RWPE1 (cell line): ENCODE measurements at regions not wholly inside any gene's neighbourhood (a gene's known extent, or its start where the extent isn't known, plus 50 kb on each side); places are given as distances from the start of the nearest gene placed in this dataset.

Experiments used
- CTCF ChIA-PET: fragments of 350-600 bp; sonication (Branson Sonifier 250); formaldehyde crosslinking; extraction: SDS; loops from one replicate; lab custom pipeline; 2021; lab: Yijun Ruan, JAX
- POLR2A ChIA-PET: fragments of 400-600 bp; formaldehyde crosslinking; extraction: SDS; loops from one replicate; lab custom pipeline; 2020; ENCODE audit warnings: antibody characterized with exemption; ENCODE audit not compliant: low non-redundant PET; lab: Yijun Ruan, JAX
- DNase-seq: peaks from one replicate; pipeline ENCODE4 v3.0.0; 2012; ENCODE audit warnings: low spot score
- H3K27ac ChIP-seq: fragments of 450-650 bp; 2 replicates; pipeline ENCODE4 v1.5.1; 2017
- CTCF ChIP-seq: fragments of 450-650 bp; conservative IDR thresholded peaks from 2 replicates; pipeline ENCODE4 v1.5.1; 2017; ENCODE audit warnings: low read depth, mild to moderate bottlenecking

GRCh38 chr7:91674470-91674869 lies 206.0 kb downstream of the MTERF1 start:
- ChIA-PET CTCF (no interaction called here), POLR2A (no interaction called here)
- TF ChIP-seq CTCF, result no peak
- H3K27ac ChIP-seq, result no peak overlapping the region
- DNase-seq, result no peak

- no peak for DNase-seq
- ChIA-PET POLR2A (no interaction called here), CTCF (no interaction called here)
- H3K27ac ChIP-seq, result no peak overlapping the region
- TF ChIP-seq CTCF, result no peak
Observed at GRCh38 chr7:91681718-91682117, 198.8 kb downstream of the MTERF1 start.

DNA sequence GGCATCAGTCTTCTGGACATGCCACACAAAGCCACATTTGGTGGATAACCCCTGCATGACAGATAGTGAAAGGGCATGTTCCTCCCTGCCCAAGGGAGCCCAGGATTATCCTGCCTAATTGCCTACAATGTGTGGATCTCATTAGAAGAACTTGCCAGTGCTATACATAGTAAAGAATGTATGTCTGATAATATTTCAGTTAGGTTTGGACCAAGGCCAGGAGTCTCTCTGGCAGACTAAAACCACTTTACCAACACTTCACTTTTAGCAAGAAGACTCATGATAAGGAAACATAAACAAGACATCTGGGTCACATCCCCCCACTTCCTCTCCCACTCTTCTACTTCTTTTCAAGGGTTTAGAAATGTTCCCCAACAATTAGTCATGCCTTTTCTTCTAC lies 196.7 kb downstream of the MTERF1 start:
- ChIA-PET POLR2A (no interaction called here), CTCF (no interaction called here)
- peak; percentile 20 for DNase-seq

GRCh38 chr7:91685544-91685943 lies 195.0 kb downstream of the MTERF1 start:
- POLR2A ChIA-PET, result no interaction called here
- TF ChIP-seq CTCF, result no peak
- no peak overlapping the region for H3K27ac ChIP-seq
- CTCF ChIA-PET, result no interaction called here
- DNase-seq, result no peak

More for the DNA sequence above, 196.7 kb downstream of the MTERF1 start:
- no peak for TF ChIP-seq CTCF
- H3K27ac ChIP-seq, result no peak overlapping the region

GRCh38 chr7:91690541-91691070 lies 189.9 kb downstream of the MTERF1 start:
- ChIA-PET CTCF (no interaction called here), POLR2A (no interaction called here)
- TF ChIP-seq CTCF, result no peak
- H3K27ac ChIP-seq, result no peak overlapping the region
- no peak for DNase-seq

GRCh38 chr7:91691865-91692264 lies 188.6 kb downstream of the MTERF1 start:
- ChIA-PET CTCF (interaction anchor here (1.1 kb wide), 1 partner anchor 602 kb away, joined by 5 read pairs; no protein-coding TSS in a partner anchor), POLR2A (no interaction called here)
- H3K27ac ChIP-seq, result no peak overlapping the region
- DNase-seq, result no peak
- TF ChIP-seq CTCF, result no peak
